Spleen (tissue), 7 donors: ENCODE measurements at regions not wholly inside any gene's neighbourhood (a gene's known extent, or its start where the extent isn't known, plus 50 kb on each side); places are given as distances from the start of the nearest gene placed in this dataset.

Source experiments
- CTCF ChIP-seq, 11 experiments: fragments of 200-600 bp in 7 of 11; fragments of 450-650 bp in 4 of 11; sonication (generic) in 4 of 11; IDR thresholded peaks in 8 of 11; conservative IDR thresholded peaks in 3 of 11; 1 replicate in 7 of 11; 2 replicates in 4 of 11; pipeline versions ENCODE4 v1.4.0 to v1.8.0; 2016 to 2021; ENCODE audit warnings: antibody characterized with exemption in 11 of 11, inconsistent platforms in 4 of 11, mild to moderate bottlenecking in 1 of 11
- POLR2A ChIP-seq, 3 donors: fragments of 450-650 bp; IDR thresholded peaks; one replicate each; pipeline ENCODE4 v1.5.1; 2017; ENCODE audit warnings: antibody characterized with exemption in 3 of 3, mild to moderate bottlenecking in 1 of 3
- POLR2AphosphoS5 ChIP-seq, 3 donors: sonication (generic); formaldehyde crosslinking; IDR thresholded peaks; one replicate each; pipeline ENCODE4 v1.5.1; 2017; ENCODE audit warnings: antibody characterized with exemption in 3 of 3
- donor health status: DM: no; HTN: no; CAD: no; lungs with moderate emphysema.
- donor health status: DM: no; HTN: no; CAD: no.
- donor health status: DM: no; HTN: no; CAD: no.

GRCh38 chr2:22420076-22420475 lies 964.9 kb upstream of the KLHL29 start:
- TF ChIP-seq CTCF (IDR thresholded peaks at IDR 0.05 in 8 of 11, conservative IDR thresholded peaks at IDR 0.05 in 3 of 11): no peak
- TF ChIP-seq POLR2AphosphoS5 (IDR thresholded peaks at IDR 0.05): no peak
- no peak for TF ChIP-seq POLR2A (IDR thresholded peaks at IDR 0.05)
